Omental fat pad (tissue), 3 donors: ENCODE measurements at regions not wholly inside any gene's neighbourhood (a gene's known extent, or its start where the extent isn't known, plus 50 kb on each side); places are given as distances from the start of the nearest gene placed in this dataset.

ENCODE experiments used
- ATAC-seq: fragments of 150-250 bp; one replicate; pipeline ENCODE4 v1.9.1; 2016; ENCODE audit warnings: mild to moderate bottlenecking, moderate library complexity; ENCODE audit not compliant: low FRiP score
- DNase-seq: peaks from one replicate; pipeline ENCODE4 v3.0.0-alpha.2; 2019; ENCODE audit warnings: low spot score
- TF ChIP-seq, protein P1 (sequence below), 3 donors: fragments of 450-650 bp; IDR thresholded peaks; one replicate each; pipeline ENCODE4 v1.5.1; 2016 to 2017; ENCODE audit warnings: antibody characterized with exemption in 3 of 3, mild to moderate bottlenecking in 3 of 3, moderate library complexity in 2 of 3

- ATAC-seq (no peak), DNase-seq (no peak)
- TF ChIP-seq, protein P1, sequence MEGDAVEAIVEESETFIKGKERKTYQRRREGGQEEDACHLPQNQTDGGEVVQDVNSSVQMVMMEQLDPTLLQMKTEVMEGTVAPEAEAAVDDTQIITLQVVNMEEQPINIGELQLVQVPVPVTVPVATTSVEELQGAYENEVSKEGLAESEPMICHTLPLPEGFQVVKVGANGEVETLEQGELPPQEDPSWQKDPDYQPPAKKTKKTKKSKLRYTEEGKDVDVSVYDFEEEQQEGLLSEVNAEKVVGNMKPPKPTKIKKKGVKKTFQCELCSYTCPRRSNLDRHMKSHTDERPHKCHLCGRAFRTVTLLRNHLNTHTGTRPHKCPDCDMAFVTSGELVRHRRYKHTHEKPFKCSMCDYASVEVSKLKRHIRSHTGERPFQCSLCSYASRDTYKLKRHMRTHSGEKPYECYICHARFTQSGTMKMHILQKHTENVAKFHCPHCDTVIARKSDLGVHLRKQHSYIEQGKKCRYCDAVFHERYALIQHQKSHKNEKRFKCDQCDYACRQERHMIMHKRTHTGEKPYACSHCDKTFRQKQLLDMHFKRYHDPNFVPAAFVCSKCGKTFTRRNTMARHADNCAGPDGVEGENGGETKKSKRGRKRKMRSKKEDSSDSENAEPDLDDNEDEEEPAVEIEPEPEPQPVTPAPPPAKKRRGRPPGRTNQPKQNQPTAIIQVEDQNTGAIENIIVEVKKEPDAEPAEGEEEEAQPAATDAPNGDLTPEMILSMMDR (IDR thresholded peaks at IDR 0.05): no peak
Observed at GRCh38 chr15:95659656-95660055, 670.8 kb upstream of the NR2F2 start.

GRCh38 chr15:95662638-95663037 is 667.9 kb upstream of the NR2F2 start:
- DNase-seq (no peak), ATAC-seq (no peak)
- TF ChIP-seq, protein P1 (IDR thresholded peaks at IDR 0.05): no peak

DNA sequence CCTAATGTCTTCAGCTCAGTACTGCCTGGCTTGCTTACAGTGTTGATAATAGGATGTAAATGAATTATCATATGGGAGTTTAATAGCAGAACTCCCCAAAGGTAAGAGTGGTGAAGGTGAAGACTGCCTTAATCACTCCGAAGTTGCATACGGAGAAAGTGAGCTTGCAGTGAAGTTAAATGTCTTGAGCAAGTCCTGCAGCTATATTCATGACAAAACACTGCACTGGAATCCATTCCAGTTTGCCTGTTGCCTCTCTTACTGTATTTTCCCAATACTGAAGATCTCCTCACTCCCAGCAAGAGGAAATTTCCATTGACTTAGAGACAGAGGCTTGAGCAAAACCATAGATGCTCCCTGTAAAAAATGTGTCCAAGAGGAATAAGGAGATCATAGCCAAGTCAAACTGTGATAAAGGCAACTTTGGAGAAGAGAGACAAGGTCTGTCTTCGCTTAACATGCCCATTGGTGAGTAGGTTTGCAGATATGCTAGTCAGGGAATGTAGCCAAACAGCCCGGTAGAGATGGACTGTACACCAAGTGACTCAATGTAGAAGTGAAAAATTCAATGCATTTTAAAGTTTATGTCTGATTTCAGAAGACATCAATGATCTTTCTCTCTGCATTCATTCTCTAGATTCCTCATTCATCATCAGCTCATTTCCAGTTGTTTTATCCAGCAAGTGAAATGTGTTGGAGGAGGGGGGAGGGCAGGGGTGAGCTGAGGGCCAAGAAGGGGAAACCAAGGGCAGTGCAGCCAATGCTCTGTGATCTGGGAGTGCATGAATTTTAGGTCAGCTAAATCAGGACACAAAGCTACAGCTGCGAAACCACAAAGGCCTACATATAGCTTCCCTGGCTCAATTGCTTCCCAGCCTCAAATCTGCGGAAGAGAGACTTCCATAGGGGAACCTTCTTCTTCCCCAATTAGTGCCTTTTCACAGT is 667.1 kb upstream of the NR2F2 start:
- ATAC-seq: peak; percentile 62
- DNase-seq: no peak
- TF ChIP-seq, protein P1 (IDR thresholded peaks at IDR 0.05): no peak

GRCh38 chr15:95664450-95664849 is 666.0 kb upstream of the NR2F2 start:
- TF ChIP-seq, protein P1 (IDR thresholded peaks at IDR 0.05): no peak
- ATAC-seq (no peak), DNase-seq (no peak)

DNA sequence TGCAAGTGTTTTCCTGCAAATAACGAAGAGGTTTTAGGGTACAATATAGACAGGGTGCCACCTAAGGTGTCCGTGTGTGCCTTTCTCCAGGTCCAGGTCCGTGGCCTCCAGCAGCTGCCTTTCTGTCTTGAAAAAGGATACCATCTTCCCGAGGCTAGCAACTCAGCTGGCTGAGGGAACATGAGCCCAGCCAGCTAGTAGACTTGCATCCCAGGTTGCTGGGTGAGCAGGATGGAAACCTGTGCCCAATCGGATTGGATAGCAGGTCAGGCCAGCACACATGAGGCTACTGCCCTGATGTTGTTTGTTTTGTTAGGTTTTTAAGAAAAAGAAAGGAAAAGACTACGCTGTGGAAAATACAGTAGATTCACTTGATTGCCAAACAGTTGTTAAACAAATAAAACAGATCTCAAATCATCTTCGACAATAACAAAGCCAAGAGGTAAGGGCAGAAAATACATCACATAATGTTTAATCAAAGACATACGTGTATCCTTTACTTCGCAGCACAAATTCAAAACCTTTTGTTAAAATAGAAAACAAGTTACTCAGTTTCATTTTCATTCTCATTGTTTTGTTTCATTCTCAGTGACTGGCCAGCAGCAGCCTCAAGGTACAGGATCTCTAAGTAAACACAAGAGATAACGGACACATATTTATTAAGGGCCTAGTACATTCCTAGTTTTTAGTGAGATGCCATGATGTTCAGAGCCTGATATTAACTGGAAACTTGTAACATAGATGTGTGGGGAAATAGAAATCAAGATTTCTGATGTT is 661.2 kb upstream of the NR2F2 start:
- no peak for ATAC-seq
- DNase-seq: no peak
- TF ChIP-seq, protein P1 (IDR thresholded peaks at IDR 0.05): no peak

DNA sequence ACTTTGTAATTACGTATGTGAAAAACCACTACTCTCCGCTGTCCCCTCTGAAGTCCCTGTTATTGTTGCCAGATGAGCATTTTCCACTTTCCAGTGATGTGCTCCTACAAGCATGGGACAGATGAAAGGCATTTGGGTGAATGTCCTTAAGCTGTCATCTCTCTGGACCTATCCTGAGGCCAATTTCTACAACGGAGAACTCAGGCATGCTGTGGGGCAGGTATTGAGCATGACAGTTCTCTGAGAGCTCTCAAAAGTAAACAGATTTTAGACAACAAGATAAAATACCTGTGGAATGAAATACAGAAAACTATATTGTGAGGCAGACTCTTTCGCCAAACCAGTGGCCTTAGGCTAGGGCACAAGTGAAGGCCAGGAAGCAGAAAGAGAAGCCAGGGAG is 656.5 kb upstream of the NR2F2 start:
- TF ChIP-seq, protein P1 (IDR thresholded peaks at IDR 0.05): no peak
- DNase-seq: no peak
- no peak for ATAC-seq
